Testis (tissue), 2 donors: ENCODE measurements at regions not wholly inside any gene's neighbourhood (a gene's known extent, or its start where the extent isn't known, plus 50 kb on each side); places are given as distances from the start of the nearest gene placed in this dataset.

ENCODE experiments used
- CTCF ChIP-seq, 3 experiments: fragments of 450-650 bp in 2 of 3; fragments of 200-600 bp in 1 of 3; sonication (generic) in 1 of 3; IDR thresholded peaks; one replicate each; pipeline ENCODE4 v1.5.1; 2016 to 2019; ENCODE audit warnings: antibody characterized with exemption in 3 of 3, mild to moderate bottlenecking in 2 of 3, moderate library complexity in 1 of 3
- POLR2A ChIP-seq: fragments of 450-650 bp; IDR thresholded peaks from one replicate; pipeline ENCODE4 v1.6.1; 2017; ENCODE audit warnings: antibody characterized with exemption, mild to moderate bottlenecking, moderate library complexity

GRCh38 chr1:25073640-25074270 is 143.7 kb upstream of the RUNX3 start:
- no peak for TF ChIP-seq CTCF (IDR thresholded peaks at IDR 0.05)
- TF ChIP-seq POLR2A = no peak
